ENCODE measurements at regions not wholly inside any gene's neighbourhood (a gene's known extent, or its start where the extent isn't known, plus 50 kb on each side); places are given as distances from the start of the nearest gene placed in this dataset.

- H3K27me3 ChIP-seq, result no peaks in the 10 kb centered on the region
- H3K27ac ChIP-seq, result no peak overlapping the region
- no peak for DNase-seq
- no peaks in the 10 kb centered on the region for H3K4me1 ChIP-seq (replicated peaks in 1 of 2)
- no peak overlapping the region for H3K4me3 ChIP-seq
- H3K36me3 ChIP-seq (replicated peaks in 1 of 2), result no peaks in the 10 kb centered on the region
- peaks cover 0 to 3% (median 0%) of the 10 kb centered on the region in 3 donors for H3K9me3 ChIP-seq (replicated peaks in 1 of 3)
- intact Hi-C loops (cut with DNase I), result no loop called here
- TF ChIP-seq POLR2A (IDR thresholded peaks at IDR 0.05), result no peak
- TF ChIP-seq, protein P1, sequence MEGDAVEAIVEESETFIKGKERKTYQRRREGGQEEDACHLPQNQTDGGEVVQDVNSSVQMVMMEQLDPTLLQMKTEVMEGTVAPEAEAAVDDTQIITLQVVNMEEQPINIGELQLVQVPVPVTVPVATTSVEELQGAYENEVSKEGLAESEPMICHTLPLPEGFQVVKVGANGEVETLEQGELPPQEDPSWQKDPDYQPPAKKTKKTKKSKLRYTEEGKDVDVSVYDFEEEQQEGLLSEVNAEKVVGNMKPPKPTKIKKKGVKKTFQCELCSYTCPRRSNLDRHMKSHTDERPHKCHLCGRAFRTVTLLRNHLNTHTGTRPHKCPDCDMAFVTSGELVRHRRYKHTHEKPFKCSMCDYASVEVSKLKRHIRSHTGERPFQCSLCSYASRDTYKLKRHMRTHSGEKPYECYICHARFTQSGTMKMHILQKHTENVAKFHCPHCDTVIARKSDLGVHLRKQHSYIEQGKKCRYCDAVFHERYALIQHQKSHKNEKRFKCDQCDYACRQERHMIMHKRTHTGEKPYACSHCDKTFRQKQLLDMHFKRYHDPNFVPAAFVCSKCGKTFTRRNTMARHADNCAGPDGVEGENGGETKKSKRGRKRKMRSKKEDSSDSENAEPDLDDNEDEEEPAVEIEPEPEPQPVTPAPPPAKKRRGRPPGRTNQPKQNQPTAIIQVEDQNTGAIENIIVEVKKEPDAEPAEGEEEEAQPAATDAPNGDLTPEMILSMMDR (IDR thresholded peaks at IDR 0.05), result no peak
Observed at GRCh38 chr4:31338000-31338399, 617.8 kb downstream of the PCDH7 start.

DNA sequence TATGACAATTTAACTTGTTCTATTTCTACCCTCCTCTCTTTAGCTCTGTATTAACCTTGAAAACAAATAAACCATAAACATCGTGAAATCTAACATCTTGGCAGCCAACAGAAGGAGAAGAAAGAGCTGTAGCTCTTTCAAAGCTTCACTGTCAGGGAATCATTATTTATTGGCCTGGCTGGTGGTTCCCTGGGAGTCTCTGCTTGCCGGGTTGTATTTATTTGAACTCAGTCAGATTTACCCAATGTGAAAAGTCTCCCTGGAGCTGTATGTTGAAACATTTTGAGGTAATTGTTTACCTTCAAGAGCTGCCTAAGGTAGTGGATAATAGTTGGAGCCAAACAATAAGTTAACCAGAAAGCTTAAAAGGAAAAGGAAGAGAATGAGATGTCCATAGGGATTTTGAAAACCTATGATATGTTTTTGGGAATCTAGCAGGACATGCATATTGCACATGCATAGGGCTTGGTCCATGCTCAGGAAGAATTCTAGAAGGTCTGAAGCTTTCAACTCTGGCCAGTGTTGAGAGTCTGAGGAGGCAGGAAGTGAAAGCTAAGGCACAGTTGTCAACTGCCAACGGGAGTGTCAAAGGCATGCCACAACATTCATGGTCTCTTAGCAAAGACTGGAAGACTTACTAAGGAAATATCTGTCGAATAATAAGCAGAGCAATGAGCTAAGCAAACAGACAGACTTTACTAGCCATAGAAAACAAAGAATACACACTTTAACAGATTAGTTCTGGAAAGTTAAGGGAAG, 621.6 kb downstream of the PCDH7 start:
- Histone ChIP-seq H3K27me3 (no peaks in the 10 kb centered on the region), H3K4me1 (replicated peaks in 1 of 2) (no peaks in the 10 kb centered on the region), H3K4me3 (no peak overlapping the region), H3K36me3 (replicated peaks in 1 of 2) (no peaks in the 10 kb centered on the region), H3K9me3 (replicated peaks in 1 of 3) (peaks cover 0 to 5% (median 3%) of the 10 kb centered on the region in 3 donors), H3K27ac (no peak overlapping the region)
- intact Hi-C loops (cut with DNase I), result no loop called here
- TF ChIP-seq, protein P1 (IDR thresholded peaks at IDR 0.05), result no peak
- no peak for TF ChIP-seq POLR2A (IDR thresholded peaks at IDR 0.05)
- 50 to 60% (median 54%) methylated on average over 4 of the region's 4 CpGs for WGBS, 4 donors
- no peak for DNase-seq

GRCh38 chr4:31343061-31343460, 622.9 kb downstream of the PCDH7 start:
- no peak overlapping the region for H3K4me3 ChIP-seq
- peaks cover 0 to 5% (median 3%) of the 10 kb centered on the region in 3 donors for H3K9me3 ChIP-seq (replicated peaks in 1 of 3)
- TF ChIP-seq, protein P1 (IDR thresholded peaks at IDR 0.05), result no peak
- no peak for TF ChIP-seq POLR2A (IDR thresholded peaks at IDR 0.05)
- H3K4me1 ChIP-seq (replicated peaks in 1 of 2), result no peaks in the 10 kb centered on the region
- no peak overlapping the region for H3K27ac ChIP-seq
- no peak for DNase-seq
- no peaks in the 10 kb centered on the region for H3K36me3 ChIP-seq (replicated peaks in 1 of 2)
- H3K27me3 ChIP-seq, result no peaks in the 10 kb centered on the region
- intact Hi-C loops (cut with DNase I), result no loop called here

- WGBS, 4 donors, result 32 to 45% (median 39%) methylated on average over 1 of the region's 1 CpG
- no peaks in the 10 kb centered on the region for H3K36me3 ChIP-seq (replicated peaks in 1 of 2)
- H3K9me3 ChIP-seq (replicated peaks in 1 of 3), result no peaks in the 10 kb centered on the region
- H3K27me3 ChIP-seq, result no peaks in the 10 kb centered on the region
- TF ChIP-seq POLR2A (IDR thresholded peaks at IDR 0.05), result no peak
- TF ChIP-seq, protein P1 (IDR thresholded peaks at IDR 0.05), result no peak
- no peak overlapping the region for H3K4me3 ChIP-seq
- H3K4me1 ChIP-seq (replicated peaks in 1 of 2), result no peaks in the 10 kb centered on the region
- intact Hi-C loops (cut with DNase I), result no loop called here
- H3K27ac ChIP-seq, result no peak overlapping the region
- DNase-seq, result no peak
Observed at GRCh38 chr4:31349907-31350306, 629.7 kb downstream of the PCDH7 start.

All from adrenal gland (tissue), 9 donors.